HG03460 (cell line): ENCODE measurements at regions not wholly inside any gene's neighbourhood (a gene's known extent, or its start where the extent isn't known, plus 50 kb on each side); places are given as distances from the start of the nearest gene placed in this dataset.
A peak's percentile ranks its signal among the peaks of the same experiment; 100 is the strongest.
"Not testable (repeated sequence)": the region's sequence is repeated elsewhere in the genome, so short reads cannot be mapped to it uniquely, and the experiment has no call there.

Experiments used
- ATAC-seq: cut with Tn5 transposase; IDR thresholded peaks from one replicate; pipeline ENCODE4 v1.9.1; 2021; ENCODE audit not compliant: unreplicated experiment

DNA sequence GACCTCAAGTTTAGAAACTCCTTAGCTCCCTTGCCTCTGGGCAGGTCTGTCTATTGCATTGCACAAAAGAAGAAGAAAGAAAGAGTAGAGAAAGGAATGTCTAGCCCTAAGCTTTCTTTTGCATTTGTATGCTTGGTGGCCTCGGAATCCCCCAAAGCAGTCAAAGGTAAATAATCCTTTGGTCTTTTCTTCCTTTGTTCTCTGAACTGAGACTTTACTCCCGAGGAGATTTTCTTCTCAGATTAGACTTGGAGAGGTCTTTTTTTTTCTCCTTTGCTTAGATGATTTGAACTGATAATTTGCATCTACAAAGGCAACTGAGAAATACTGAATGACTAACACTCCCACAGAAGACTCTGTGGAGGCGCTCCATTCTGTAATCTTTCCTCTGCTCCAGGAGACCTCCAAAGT is 93.2 kb downstream of the AKR1D1 start:
- no peak for ATAC-seq

DNA sequence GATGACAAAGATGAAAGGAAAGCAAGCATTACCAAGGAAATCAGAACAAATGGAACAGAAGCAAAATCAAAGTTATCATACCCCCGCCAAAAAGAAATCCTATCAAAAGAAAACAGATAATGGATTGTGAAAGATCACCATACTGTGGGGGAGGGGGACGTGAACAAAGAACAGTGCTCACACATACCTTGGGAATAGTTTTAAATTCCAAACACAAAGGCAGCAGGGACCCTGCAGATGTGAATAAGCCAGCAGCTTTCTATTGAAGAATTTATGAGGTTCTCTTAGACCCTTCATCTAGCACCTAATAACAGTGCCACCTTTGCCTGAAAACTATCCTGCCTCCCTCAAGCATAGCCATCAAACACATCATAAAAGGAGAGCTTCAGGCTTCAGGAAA is 94.0 kb downstream of the AKR1D1 start:
- no peak for ATAC-seq

DNA sequence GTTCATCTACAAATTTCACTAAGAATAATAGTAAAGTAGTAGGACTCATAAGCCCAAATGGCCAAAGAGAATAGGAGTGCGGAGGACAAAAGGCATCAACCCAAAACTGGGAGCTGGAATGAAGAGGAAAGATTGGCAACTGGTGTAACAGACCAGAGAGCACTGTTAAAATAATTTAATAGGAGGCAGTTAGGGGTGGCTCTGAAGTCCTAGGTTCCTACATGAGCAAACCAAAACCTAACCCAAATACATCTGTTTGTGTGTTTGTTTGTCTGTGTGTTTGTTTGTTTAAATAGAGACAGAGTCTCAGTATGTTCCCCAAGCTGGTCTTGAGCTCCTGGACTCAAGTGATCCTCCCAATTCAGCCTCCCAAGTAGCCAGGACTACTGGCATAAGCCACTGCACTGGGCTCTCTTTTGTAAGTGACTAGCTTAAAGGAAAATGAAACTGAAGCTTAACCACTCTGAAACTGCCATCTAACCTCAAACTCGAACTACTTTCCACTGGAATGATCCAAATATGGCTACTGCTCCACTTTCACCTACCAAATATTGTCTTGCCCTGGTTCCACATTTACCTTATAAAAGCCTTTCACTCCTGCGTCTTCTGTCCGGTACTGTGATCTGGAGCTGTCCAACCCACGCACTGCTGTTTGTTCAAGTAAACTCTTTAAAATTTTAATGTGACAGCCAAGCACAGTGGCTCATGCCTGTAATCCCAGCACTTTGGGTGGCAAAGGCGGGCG is 94.9 kb downstream of the AKR1D1 start:
- ATAC-seq, result peak; percentile 93

DNA sequence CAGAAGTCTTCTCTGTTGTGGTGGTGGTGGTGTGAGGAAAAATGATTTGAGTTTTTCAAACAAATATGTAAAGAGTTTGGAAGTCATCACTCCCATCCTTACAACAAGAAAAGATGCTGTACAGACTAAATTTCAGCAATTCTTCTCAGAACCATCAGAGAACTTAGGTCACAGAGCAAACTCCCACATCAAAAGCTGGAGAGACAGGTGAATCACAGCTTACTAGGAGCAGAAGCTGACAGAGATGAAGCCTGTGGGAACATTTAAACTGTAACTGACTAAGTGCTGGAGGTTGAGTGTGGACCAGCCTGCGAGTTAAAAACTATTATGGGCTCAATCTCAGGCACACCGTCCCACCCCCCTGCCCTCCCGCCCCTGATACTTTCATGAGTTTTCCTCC is 97.3 kb downstream of the AKR1D1 start:
- no peak for ATAC-seq

DNA sequence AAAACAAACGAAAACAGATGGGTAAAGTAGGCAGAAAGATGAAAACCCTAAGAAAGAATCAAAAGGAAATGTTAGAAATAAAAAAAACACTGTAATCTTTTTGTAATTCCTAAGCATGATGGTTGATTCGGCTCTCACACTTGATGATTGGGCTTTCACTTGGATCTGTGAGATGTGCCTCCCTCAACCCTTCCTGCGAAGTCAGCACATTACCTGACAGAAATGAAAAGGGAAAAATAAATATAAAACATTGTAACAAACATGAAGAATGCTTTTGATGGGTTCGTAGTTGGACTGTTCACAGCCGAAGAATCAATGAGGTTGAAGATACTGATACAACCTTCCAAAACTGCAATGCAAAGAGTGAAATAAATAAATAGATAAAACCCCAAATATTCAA is 99.8 kb downstream of the AKR1D1 start:
- no peak for ATAC-seq

DNA sequence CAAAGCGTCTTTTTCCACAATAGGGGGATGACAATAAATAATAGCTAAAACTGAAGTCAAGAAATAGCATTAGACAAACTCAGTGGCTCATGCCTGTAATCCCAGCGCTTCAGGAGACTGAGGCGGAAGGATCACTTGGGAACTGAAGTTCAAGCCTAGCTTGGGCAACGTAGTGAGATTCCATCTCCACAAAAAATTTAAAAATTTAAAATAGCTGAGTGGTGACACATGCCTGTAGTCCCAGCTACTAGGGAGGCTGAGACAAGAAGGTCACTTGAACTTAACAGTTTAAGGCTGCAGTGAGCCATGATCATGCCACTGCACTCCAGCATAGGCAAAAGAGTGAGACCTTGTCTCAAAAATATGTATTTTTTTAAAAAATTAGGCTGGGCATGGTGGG is 107.9 kb downstream of the AKR1D1 start:
- ATAC-seq, result no peak

DNA sequence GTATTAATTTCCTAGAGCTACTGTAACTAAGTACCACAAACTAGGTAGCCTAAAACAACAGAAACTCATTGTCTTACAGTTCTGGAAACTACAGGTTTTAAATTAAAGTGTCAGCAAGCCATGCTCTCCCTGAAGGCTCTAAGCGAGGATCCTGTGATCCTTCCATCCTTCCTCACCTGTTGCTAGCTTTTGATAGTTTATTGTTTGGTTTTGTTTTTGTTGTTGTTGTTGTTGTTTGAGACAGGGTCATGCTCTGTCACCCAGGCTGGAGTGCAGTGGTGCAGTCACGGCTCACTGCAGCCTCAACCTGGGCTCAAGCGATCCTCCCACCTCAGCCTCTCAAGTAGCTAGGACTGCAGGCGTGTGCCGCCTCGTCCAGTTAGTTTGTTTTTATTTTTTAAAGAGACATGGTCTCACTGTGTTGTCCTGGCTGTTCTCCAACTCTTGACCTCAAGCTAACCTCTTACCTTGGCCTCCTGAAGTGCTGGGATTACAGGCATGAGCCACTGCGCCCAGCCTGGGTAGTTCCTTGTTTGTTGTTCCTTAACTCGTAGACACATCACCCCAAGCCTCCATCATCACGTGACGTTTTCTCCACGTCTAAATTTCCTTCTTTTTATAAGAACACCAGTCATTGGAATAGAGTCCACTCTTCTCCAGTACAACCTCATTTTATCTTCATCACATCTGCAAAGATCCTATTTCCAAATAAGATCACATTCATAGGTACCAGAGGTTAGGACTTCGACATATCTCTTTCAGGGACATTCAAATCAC is 109.1 kb downstream of the AKR1D1 start:
- no peak for ATAC-seq

DNA sequence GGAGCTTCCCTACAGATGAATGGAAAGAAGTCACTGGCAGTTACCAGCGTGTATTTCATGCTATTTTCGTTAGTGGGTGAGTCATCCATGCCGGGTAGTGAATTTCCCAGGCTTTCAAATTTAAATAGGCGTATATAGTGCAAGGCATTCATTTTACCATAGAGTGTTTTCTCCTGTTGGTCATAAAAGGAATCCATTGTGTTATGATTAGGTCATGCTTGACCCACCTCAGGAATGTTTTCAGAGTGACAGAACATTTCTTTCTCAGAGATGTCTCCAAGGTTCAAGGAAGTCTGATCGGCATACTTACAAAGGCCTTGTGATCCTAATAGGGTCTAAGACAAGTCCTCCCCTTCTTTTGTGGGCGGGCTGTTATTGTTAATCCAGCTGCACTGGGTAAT is 110.7 kb downstream of the AKR1D1 start:
- ATAC-seq, result no peak

DNA sequence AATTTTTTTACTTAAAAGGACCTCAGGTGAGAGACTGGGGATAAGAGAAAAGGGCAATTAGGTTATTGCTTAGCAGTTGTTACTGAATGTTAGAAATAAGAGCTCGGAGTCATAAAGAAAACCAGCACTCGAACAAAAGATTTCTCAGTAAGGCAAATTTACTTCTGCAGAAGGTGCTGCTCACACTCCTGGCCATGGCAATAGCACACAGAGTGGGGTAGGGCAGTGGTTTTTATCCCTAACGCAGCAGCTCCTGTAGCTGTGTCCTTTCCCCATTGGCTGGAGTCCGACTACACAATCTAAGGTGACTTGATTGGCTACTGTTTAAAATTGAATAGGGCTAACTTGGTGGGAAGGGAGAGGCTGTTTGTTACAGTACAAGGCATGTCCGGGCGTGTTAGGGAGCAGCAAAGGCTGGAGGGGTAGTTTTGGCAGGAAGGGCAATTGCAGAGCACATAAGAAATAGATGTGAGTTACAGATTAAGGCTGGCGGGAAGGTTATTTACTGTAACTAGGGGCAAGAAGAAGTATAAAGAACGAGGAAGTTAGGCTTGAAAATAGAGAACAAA is 112.1 kb downstream of the AKR1D1 start:
- ATAC-seq, result no peak

DNA sequence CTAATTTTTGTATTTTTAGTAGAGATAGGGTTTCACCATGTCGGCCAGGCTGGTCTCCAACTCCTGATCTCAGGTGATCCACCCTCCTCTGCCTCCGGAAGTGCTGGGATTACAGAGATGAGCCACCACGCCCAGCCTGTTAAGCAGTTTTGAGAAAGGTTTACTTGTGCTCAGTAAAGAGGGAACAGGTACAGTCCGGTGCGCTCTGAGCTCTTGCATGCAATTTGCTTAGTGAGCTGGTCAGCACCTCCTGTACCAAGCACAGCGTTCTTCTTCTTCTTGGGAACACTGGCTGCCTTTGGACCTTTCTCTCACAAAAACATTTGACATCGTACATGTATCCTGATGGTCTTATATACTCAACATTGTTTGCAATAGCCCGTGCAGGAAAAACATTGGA is 118.3 kb downstream of the AKR1D1 start:
- no peak for ATAC-seq

DNA sequence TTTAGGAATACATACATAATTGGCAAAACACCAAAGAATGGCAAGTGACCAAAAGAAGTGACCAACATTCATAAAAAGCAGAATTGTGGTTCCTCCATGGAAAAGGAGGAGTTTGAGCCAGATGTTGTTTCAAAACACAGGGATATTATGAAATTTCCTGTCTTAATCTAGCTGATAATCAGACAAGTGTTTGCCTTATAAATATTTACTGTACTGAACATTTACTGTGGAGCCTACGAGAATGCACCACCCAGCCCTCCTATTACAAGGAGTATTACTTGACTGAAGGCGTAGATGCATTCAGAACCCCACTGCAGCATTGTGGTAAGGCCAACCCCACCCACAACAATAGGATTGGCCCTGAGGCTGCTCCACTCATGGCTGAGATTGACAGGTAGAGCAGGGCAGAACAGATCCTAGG is 118.9 kb downstream of the AKR1D1 start:
- no peak for ATAC-seq

DNA sequence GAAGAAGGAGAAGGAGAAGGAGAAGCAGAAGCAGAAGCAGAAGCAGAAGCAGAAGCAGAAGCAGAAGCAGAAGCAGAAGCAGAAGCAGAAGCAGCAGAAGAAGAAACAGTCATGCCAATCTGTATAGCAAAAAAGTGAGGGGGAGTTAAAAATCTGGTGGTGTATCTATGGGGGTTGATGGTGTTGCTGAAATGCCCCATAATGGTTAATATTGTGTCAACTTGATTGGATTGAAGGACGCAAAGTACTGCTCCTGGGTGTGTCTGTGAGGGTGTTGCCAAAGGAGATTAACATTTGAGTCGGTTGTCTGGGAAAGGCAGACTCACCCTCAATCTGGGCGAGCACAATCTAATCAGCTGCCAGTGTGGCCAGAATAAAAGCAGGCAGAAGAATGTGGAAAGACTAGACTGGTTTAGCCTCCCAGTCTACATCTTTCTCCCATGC is 120.3 kb downstream of the AKR1D1 start:
- ATAC-seq, result not testable (repeated sequence)

DNA sequence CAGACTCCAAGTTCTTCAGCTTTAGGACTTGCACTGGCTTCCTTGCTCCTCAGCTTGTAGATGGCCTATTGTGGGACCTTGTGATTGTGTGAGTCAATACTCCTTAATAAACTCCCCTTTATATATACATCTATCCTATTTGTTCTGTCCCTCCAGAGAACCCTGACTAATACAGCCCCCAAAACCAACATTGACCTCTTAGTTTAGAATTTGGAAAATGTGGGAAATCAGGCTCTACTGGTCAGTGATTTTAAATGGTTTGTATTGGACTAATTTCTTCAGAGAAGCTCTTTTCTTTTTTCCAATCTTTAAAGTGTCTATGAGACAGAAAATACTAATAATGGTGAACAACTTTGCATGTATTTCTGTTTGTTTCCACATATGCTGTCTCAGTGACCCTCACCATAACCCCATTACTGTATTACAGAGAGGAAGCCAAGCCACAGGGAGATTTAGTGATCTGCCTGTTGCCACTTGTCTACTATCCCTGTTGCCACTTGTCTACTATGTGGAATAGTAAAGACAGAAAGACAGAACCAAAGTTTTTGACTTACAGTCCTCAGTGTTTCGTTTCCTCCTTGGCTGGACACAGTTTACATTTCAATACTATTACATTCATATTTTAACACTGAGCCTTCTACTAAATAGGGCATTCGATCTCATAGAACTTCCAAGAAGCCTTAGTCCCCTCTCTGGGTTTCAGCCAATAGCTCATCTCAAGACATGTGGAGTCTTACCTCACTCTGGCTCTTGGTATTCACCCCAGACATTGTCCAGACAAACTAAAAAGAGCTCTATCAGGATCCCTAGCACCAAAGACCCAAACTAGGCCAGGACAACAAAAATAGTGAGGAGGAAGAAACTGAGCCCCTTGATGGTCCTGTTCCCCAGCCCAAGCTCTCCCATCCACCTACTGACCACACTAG is 121.0 kb downstream of the AKR1D1 start:
- no peak for ATAC-seq

DNA sequence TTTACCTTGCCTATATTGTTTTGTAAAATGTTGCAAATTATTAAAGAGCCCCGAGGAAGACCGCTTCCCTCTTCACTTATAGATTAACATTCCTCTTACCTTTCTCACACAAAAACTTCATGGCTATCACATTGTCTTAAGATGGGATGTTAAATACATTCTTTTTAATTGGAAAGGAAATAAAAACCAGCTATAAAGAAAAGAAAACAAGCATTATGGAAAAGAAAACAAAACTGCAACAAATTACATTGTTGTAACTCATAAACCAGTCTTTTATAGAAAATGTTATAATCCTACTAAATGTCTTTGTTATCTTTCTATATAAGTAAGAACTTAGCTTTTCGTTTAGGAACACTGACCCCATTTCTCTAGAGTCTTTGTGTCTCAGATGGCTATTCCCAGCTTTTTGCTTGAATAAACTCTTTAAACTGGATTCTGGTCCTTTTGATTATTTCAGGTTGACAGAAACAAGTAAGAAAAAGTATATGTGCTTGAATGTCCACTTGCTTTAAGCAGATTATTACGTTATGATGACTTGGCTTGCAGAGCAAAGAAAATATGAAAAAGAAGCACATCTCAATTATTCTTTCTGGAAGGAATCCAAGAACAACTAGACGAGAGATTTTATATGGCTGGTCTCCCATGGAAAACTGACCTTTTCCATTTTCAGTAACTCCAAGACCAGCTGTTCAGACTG is 128.2 kb downstream of the AKR1D1 start:
- no peak for ATAC-seq

DNA sequence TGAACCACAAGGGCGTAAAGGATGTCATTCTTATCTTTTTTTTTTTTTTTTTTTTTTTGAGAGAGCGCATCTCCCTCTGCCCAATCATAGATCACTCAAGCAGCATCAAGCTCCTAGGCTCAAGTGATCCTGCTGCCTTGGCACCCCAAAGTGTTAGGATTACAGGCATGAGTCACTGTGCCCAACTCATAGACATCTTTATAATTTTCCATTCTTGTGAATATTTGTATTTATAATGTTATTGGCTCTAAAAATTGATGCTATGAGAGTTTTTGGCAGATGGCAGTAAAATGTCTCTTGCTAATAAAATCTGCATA is 128.7 kb downstream of the AKR1D1 start:
- no peak for ATAC-seq

DNA sequence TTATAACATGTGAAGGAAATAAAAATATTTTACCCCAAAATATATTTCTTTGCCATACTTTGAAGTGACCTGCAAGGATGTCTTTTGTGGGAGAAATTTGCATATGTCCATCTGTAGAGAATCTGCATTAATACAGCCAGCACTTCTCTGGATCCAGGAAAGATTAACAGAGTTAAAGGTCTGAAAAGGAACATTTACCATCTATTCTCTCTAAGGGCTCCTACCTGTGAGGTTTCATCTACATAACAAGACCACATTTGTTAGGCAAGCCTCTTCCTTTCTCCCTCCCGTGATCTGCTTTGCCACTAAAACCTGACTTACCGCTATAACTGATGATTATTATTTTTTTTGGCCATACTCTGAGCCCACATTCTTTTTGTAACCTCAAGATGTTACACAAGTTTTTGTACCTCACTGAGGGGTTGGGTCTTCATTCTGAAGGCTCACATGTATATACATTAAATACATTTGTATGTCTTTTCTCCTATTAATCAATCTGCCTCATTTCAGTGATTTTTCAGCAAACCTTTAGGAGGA is 129.4 kb downstream of the AKR1D1 start:
- no peak for ATAC-seq

DNA sequence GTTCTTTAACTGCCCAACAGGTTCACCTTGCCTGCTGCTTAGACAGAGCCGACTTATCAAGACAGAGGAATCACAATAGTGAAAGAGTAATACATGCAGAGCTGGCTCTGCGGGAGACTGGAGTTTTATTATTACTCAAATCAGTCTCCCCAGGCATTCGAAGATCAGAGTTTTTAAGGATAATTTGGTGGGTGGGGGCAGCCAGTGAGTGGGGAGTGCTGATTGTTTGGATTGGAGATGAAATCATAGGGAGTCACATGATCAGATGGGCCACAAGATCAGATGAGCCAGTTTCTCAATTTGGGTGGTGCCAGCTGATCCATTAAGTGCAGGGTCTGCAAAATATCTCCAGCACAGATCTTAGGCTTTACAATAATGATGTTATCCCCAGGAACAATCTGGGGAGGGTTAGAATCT is 131.3 kb downstream of the AKR1D1 start:
- ATAC-seq, result no peak

DNA sequence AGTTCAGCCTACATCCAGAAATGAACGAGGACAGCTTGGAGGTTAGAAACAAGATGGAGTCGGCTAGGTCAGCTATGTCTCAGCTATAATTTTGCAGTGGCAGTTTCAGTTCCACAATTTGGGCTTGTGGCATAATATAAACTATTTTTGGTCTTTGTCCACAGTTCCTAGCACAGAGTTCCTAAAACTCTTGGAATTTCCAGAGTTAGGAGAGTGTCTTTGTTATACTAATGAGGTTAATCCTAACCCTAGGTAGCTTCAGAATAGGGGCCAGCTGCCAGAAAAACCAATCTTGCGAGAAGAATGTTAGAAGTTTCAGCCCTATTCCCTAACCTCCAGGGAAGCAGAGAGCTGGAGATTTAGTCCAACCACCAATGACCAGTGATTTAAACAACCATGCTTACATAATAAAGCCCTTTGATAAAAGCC is 131.9 kb downstream of the AKR1D1 start:
- no peak for ATAC-seq

DNA sequence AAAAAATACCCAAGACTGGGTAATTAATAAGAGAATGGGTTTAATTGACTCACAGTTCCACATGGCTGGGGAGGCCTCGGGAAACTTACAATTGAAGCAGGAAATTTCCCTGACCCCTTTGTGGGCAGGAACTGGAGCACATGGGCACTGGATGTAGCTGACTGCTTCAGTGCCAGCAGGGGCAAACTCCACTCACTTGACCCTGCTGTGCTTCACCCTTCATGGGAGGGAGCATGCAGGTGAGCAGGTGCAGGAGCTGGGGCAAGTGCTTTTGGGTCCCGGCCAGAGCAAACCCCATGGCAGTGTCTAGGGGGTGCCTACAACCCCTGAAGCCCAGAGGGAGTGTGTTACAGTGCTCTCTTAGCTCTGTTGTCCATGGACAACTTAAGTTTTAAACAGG is 132.6 kb downstream of the AKR1D1 start:
- ATAC-seq, result no peak

DNA sequence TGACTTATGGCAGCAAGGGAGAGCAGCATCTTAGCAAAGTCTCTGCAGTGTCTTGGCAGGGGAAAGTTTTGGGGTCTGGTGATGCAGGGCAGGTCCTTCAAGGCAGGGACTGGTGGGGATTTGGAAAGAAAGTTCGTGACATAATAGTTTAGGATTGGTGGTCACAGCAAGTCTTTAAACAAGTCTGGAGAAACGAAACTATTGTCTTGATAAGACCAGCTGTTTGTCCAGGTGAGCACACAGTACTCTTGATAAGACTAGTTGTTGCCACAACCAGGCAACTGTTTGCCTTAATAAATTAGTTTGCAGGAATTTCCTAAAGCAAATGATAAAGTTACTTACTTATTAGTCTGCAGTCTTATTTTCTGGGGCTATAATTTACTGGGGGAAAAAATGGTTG is 136.1 kb downstream of the AKR1D1 start:
- ATAC-seq, result no peak
